ENCODE measurements at regions not wholly inside any gene's neighbourhood (a gene's known extent, or its start where the extent isn't known, plus 50 kb on each side); places are given as distances from the start of the nearest gene placed in this dataset.

DNA sequence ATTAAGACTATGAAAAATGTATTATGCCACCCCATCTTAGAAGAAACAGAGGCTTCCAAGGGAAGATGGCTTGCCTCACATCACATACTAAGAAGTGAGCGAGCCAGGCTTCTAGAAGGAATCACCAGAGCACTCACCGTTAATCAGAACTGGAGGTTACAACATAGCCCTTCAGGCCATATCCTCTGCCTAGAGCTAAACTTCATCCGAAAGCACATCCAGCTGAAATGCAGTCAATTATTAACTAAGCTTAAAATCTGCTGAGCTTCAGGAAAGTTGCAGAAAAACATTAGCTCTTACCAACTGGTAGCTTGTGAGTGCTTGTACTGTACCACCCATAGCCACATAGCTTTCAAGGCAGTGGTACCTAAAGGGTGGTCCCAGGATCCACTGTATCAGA is 483.2 kb downstream of the TBL1XR1 start:
- Histone ChIP-seq H3K23ac (ENCODE audit: insufficient read length, low read depth, low read length) (no peak overlapping the region), H4K91ac (ENCODE audit: insufficient read length, low read depth, low read length) (no peak overlapping the region), H2BK20ac (ENCODE audit: low read depth, low read length, poor library complexity, severe bottlenecking) (no peak overlapping the region), H3K56ac (ENCODE audit: insufficient read length, low read depth, low read length) (no peak overlapping the region), H3K4me2 (ENCODE audit: insufficient read depth, insufficient read length, low read length) (no peak overlapping the region), H2BK120ac (ENCODE audit: low read depth, low read length, poor library complexity, severe bottlenecking) (no peak overlapping the region), H3K4me1 (ENCODE audit: insufficient read depth, low read length) (no peaks in the 10 kb centered on the region; the same call in 1 of the 2 replicates), H2BK12ac (ENCODE audit: insufficient read length, low read depth, low read length) (no peak overlapping the region), H3K27ac (ENCODE audit: insufficient read length, low read depth, low read length) (no peak overlapping the region), H3T11ph (ENCODE audit: low read length) (no peak overlapping the region), H4K20me1 (ENCODE audit: control insufficient read depth, insufficient read depth, insufficient read length) (no peaks in the 10 kb centered on the region), H4K5ac (ENCODE audit: insufficient read length, low read depth, low read length) (no peak overlapping the region), H2BK5ac (ENCODE audit: insufficient read length, low read length) (no peak overlapping the region), H3K9me3 (ENCODE audit: control insufficient read depth, low read depth, low read length) (no peaks in the 10 kb centered on the region), H3K27me3 (ENCODE audit: insufficient read depth, low read length) (no peaks in the 10 kb centered on the region), H3K79me2 (ENCODE audit: insufficient read depth, low read length) (no peaks in the 10 kb centered on the region), H3K23me2 (ENCODE audit: insufficient read length, low read depth, low read length, poor library complexity, severe bottlenecking) (no peaks in the 10 kb centered on the region), H4K8ac (replicated peaks; ENCODE audit: insufficient read length, low read depth, low read length) (no peak overlapping the region), H3K9ac (ENCODE audit: extremely low read depth, insufficient read length, low read length) (no peak overlapping the region), H3K79me1 (ENCODE audit: insufficient read depth, low read depth, low read length, poor library complexity, severe bottlenecking) (no peaks in the 10 kb centered on the region), H3K18ac (ENCODE audit: insufficient read length, low read depth, low read length) (no peak overlapping the region), H3K4ac (ENCODE audit: low read depth, low read length) (no peak overlapping the region), H2BK15ac (ENCODE audit: low read depth, low read length) (no peak overlapping the region), H3K14ac (ENCODE audit: insufficient read depth, low read length) (no peak overlapping the region), H2AFZ (ENCODE audit: low read length) (no peak overlapping the region), H2AK5ac (ENCODE audit: insufficient read length, low read length) (no peak overlapping the region)
- H3K36me3 Mint-ChIP-seq (ENCODE audit: insufficient read depth in 1 of 3, low read depth in 3 of 3): no peaks in the 10 kb centered on the region
- no peaks in the 10 kb centered on the region for H3K27me3 Mint-ChIP-seq (ENCODE audit: low read depth)
- no peak overlapping the region for H3K4me3 Mint-ChIP-seq
- TF ChIP-seq, protein P1, sequence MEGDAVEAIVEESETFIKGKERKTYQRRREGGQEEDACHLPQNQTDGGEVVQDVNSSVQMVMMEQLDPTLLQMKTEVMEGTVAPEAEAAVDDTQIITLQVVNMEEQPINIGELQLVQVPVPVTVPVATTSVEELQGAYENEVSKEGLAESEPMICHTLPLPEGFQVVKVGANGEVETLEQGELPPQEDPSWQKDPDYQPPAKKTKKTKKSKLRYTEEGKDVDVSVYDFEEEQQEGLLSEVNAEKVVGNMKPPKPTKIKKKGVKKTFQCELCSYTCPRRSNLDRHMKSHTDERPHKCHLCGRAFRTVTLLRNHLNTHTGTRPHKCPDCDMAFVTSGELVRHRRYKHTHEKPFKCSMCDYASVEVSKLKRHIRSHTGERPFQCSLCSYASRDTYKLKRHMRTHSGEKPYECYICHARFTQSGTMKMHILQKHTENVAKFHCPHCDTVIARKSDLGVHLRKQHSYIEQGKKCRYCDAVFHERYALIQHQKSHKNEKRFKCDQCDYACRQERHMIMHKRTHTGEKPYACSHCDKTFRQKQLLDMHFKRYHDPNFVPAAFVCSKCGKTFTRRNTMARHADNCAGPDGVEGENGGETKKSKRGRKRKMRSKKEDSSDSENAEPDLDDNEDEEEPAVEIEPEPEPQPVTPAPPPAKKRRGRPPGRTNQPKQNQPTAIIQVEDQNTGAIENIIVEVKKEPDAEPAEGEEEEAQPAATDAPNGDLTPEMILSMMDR (conservative IDR thresholded peaks at IDR 0.05): no peak
- no peak for DNase-seq
- H3K4me1 Mint-ChIP-seq: peaks cover 3 to 9% of the 10 kb centered on the region in 2 experiments; a peak in 3 of 4 replicates
- WGBS (ENCODE audit: extremely low coverage, insufficient read length, low lambda C conversion rate): no CpG with 5 or more reads among the region's 3 CpGs
- no peaks in the 10 kb centered on the region for H3K9me3 Mint-ChIP-seq
- no peak overlapping the region for H3K27ac Mint-ChIP-seq

Measured in H9 (cell line).